Tibial nerve (tissue), 4 donors: ENCODE measurements at regions not wholly inside any gene's neighbourhood (a gene's known extent, or its start where the extent isn't known, plus 50 kb on each side); places are given as distances from the start of the nearest gene placed in this dataset.

Experiments
- DNase-seq, 2 donors: peaks; one replicate each; pipeline ENCODE4 v3.0.0-alpha.2; 2019; ENCODE audit warnings: low spot score in 2 of 2
- H3K27ac ChIP-seq, 4 donors: fragments of 200-600 bp; sonication (generic) in 3 of 4; one replicate each; pipeline ENCODE4 v1.5.1; 2017 to 2019; ENCODE audit warnings: mild to moderate bottlenecking in 1 of 4
- H3K27me3 ChIP-seq, 2 donors: fragments of 200-600 bp; sonication (generic) in 1 of 2; one replicate each; pipeline versions ENCODE4 v1.5.1 to v1.6.0; 2017 to 2019
- H3K36me3 ChIP-seq, 3 donors: fragments of 200-600 bp; sonication (generic); one replicate each; pipeline ENCODE4 v1.5.1; 2018 to 2019
- H3K4me1 ChIP-seq, 4 donors: fragments of 200-600 bp; sonication (generic) in 3 of 4; one replicate each; pipeline ENCODE4 v1.5.1; 2017 to 2019
- H3K4me3 ChIP-seq, 4 donors: fragments of 200-600 bp; sonication (generic) in 3 of 4; one replicate each; pipeline ENCODE4 v1.5.1; 2017 to 2019; ENCODE audit warnings: mild to moderate bottlenecking in 1 of 4, moderate library complexity in 1 of 4
- H3K9me3 ChIP-seq, 4 donors: fragments of 200-600 bp; sonication (generic) in 3 of 4; one replicate each; pipeline ENCODE4 v1.5.1; 2017 to 2019
- CTCF ChIP-seq, 5 experiments: fragments of 200-600 bp in 3 of 5; fragments of 450-650 bp in 2 of 5; sonication (generic) in 3 of 5; IDR thresholded peaks; one replicate each; pipeline ENCODE4 v1.5.1; 2016 to 2019; ENCODE audit warnings: antibody characterized with exemption in 5 of 5, mild to moderate bottlenecking in 3 of 5, moderate library complexity in 2 of 5
- EP300 ChIP-seq, 2 donors: sonication (generic); formaldehyde crosslinking; IDR thresholded peaks; one replicate each; pipeline ENCODE4 v1.6.1; 2017; ENCODE audit warnings: antibody characterized with exemption in 2 of 2, mild to moderate bottlenecking in 1 of 2
- POLR2A ChIP-seq, 2 donors: fragments of 450-650 bp; IDR thresholded peaks; one replicate each; pipeline ENCODE4 v1.6.1; 2017; ENCODE audit warnings: antibody characterized with exemption in 2 of 2, mild to moderate bottlenecking in 2 of 2, moderate library complexity in 2 of 2
- WGBS, 2 donors: methylation state at CpG; one replicate each; pipeline ENCODE4 v1.1.5; 2018; 5-methylcytosine and 5-hydroxymethylcytosine counted together

GRCh38 chr17:71331754-71332325 lies 789.0 kb upstream of the SOX9 start:
- no peaks in the 10 kb centered on the region for H3K27me3 ChIP-seq
- 55 to 56% methylated on average over 5 of the region's 5 CpGs for WGBS, 2 donors
- H3K4me3 ChIP-seq, result no peak overlapping the region
- H3K36me3 ChIP-seq, result no peaks in the 10 kb centered on the region
- H3K9me3 ChIP-seq, result no peaks in the 10 kb centered on the region
- DNase-seq, result no peak
- H3K27ac ChIP-seq, result no peak overlapping the region
- H3K4me1 ChIP-seq, result no peaks in the 10 kb centered on the region
- no peak for TF ChIP-seq EP300 (IDR thresholded peaks at IDR 0.05)

- Histone ChIP-seq H3K4me3 (no peak overlapping the region), H3K9me3 (no peaks in the 10 kb centered on the region), H3K36me3 (no peaks in the 10 kb centered on the region), H3K27me3 (no peaks in the 10 kb centered on the region), H3K27ac (no peak overlapping the region), H3K4me1 (no peaks in the 10 kb centered on the region)
- DNase-seq, result no peak
- 79 to 93% methylated on average over 2 of the region's 2 CpGs for WGBS, 2 donors
- TF ChIP-seq CTCF (IDR thresholded peaks at IDR 0.05), result no peak
- no peak for TF ChIP-seq EP300 (IDR thresholded peaks at IDR 0.05)
- no peak for TF ChIP-seq POLR2A (IDR thresholded peaks at IDR 0.05)
Observed at GRCh38 chr17:71334048-71334751, 786.6 kb upstream of the SOX9 start.

- Histone ChIP-seq H3K27ac (no peak overlapping the region), H3K36me3 (no peaks in the 10 kb centered on the region), H3K4me3 (no peak overlapping the region), H3K9me3 (no peaks in the 10 kb centered on the region), H3K27me3 (no peaks in the 10 kb centered on the region), H3K4me1 (no peaks in the 10 kb centered on the region)
- no peak for TF ChIP-seq EP300 (IDR thresholded peaks at IDR 0.05)
- no peak for TF ChIP-seq POLR2A (IDR thresholded peaks at IDR 0.05)
- TF ChIP-seq CTCF (IDR thresholded peaks at IDR 0.05), result no peak
- DNase-seq, result no peak
Observed at GRCh38 chr17:71335212-71335611, 785.6 kb upstream of the SOX9 start.

- Histone ChIP-seq H3K27me3 (no peaks in the 10 kb centered on the region), H3K9me3 (no peaks in the 10 kb centered on the region), H3K36me3 (no peaks in the 10 kb centered on the region), H3K4me1 (no peaks in the 10 kb centered on the region), H3K27ac (no peak overlapping the region), H3K4me3 (no peak overlapping the region)
- 45 to 53% methylated on average over 2 of the region's 2 CpGs for WGBS, 2 donors
- no peak for TF ChIP-seq CTCF (IDR thresholded peaks at IDR 0.05)
- no peak for TF ChIP-seq POLR2A (IDR thresholded peaks at IDR 0.05)
- TF ChIP-seq EP300 (IDR thresholded peaks at IDR 0.05), result no peak
- DNase-seq, result no peak
Observed at GRCh38 chr17:71337938-71338337, 782.9 kb upstream of the SOX9 start.

- no peak overlapping the region for H3K4me3 ChIP-seq
- no peaks in the 10 kb centered on the region for H3K36me3 ChIP-seq
- WGBS, 2 donors, result 43 to 45% methylated on average over 5 of the region's 5 CpGs
- H3K27ac ChIP-seq, result no peak overlapping the region
- H3K27me3 ChIP-seq, result no peaks in the 10 kb centered on the region
- DNase-seq, result no peak
- TF ChIP-seq EP300 (IDR thresholded peaks at IDR 0.05) (no peak), CTCF (IDR thresholded peaks at IDR 0.05) (no peak), POLR2A (IDR thresholded peaks at IDR 0.05) (no peak)
- H3K4me1 ChIP-seq, result no peaks in the 10 kb centered on the region
- no peaks in the 10 kb centered on the region for H3K9me3 ChIP-seq
Observed at GRCh38 chr17:71338396-71338795, 782.4 kb upstream of the SOX9 start.
